Astrocyte of the spinal cord (primary cell): ENCODE measurements at regions not wholly inside any gene's neighbourhood (a gene's known extent, or its start where the extent isn't known, plus 50 kb on each side); places are given as distances from the start of the nearest gene placed in this dataset.

ENCODE experiments used
- DNase-seq: peaks from one replicate; pipeline ENCODE4 v3.0.0; 2011; ENCODE audit warnings: low read depth, low spot score
- H3K4me3 ChIP-seq: 2 replicates; pipeline ENCODE4 v1.5.1; 2011; ENCODE audit warnings: low read depth, mild to moderate bottlenecking, low read length, moderate library complexity
- CTCF ChIP-seq: IDR thresholded peaks from 2 replicates; pipeline ENCODE4 v1.5.1; 2012; ENCODE audit warnings: low read depth, mild to moderate bottlenecking, low read length, inconsistent platforms
- in situ Hi-C: cut with HindIII; loops from 2 replicates; pipeline ENCODE4 v1.10.0; 2017; ENCODE audit warnings: low sequenced_read_pairs

- no peak for TF ChIP-seq CTCF
- H3K4me3 ChIP-seq = no peak overlapping the region
- no peak for DNase-seq
- in situ Hi-C loops = no loop called here
These were observed 929.3 kb downstream of the PCDH19 start for GRCh38 chrX:99480728-99481127.

GRCh38 chrX:99469439-99469838 lies 940.6 kb downstream of the PCDH19 start:
- TF ChIP-seq CTCF = no peak
- no peak for DNase-seq
- H3K4me3 ChIP-seq = no peak overlapping the region
- in situ Hi-C loops = no loop called here

GRCh38 chrX:99468993-99469392 lies 941.1 kb downstream of the PCDH19 start:
- TF ChIP-seq CTCF = no peak
- no peak overlapping the region for H3K4me3 ChIP-seq
- in situ Hi-C loops = no loop called here
- no peak for DNase-seq

- in situ Hi-C loops = no loop called here
- no peak for DNase-seq
- no peak overlapping the region for H3K4me3 ChIP-seq
These were observed 948.9 kb downstream of the PCDH19 start for GRCh38 chrX:99461223-99461622.

GRCh38 chrX:99445336-99445735 lies 964.7 kb downstream of the PCDH19 start:
- in situ Hi-C loops = no loop called here
- no peak for DNase-seq
- no peak for TF ChIP-seq CTCF
- no peak overlapping the region for H3K4me3 ChIP-seq

More at GRCh38 chrX:99461223-99461622, 948.9 kb downstream of the PCDH19 start:
- no peak for TF ChIP-seq CTCF

GRCh38 chrX:99421796-99422195 lies 988.3 kb downstream of the PCDH19 start:
- DNase-seq = no peak
- TF ChIP-seq CTCF = no peak
- H3K4me3 ChIP-seq = no peak overlapping the region
- in situ Hi-C loops = no loop called here

GRCh38 chrX:99415470-99415869 lies 994.6 kb downstream of the PCDH19 start:
- in situ Hi-C loops = no loop called here
- no peak for TF ChIP-seq CTCF
- DNase-seq = no peak

More at GRCh38 chrX:99415470-99415869, 994.6 kb downstream of the PCDH19 start:
- H3K4me3 ChIP-seq = no peak overlapping the region
